B cell (primary cell): ENCODE measurements at regions not wholly inside any gene's neighbourhood (a gene's known extent, or its start where the extent isn't known, plus 50 kb on each side); places are given as distances from the start of the nearest gene placed in this dataset.

Experiments
- ATAC-seq: fragments of 200-7000 bp; cut with Tn5 transposase; one replicate; pipeline ENCODE4 v1.10.0; 2021; ENCODE audit warnings: low read depth, mild to moderate bottlenecking, moderate number of reproducible peaks, moderate library complexity
- CTCF ChIA-PET: fragments of 350-600 bp; sonication (Branson Sonifier 250); formaldehyde crosslinking; loops from one replicate; lab custom pipeline; 2021; ENCODE audit warnings: antibody characterized with exemption, inconsistent platforms; lab: Charles Lee
- POLR2A ChIA-PET: fragments of 350-600 bp; sonication (Branson Sonifier 250); formaldehyde crosslinking; loops from one replicate; lab custom pipeline; 2021; ENCODE audit warnings: antibody characterized with exemption; lab: Charles Lee
- DNase-seq: peaks from one replicate; pipeline ENCODE4 v3.0.0; 2013
- H2AFZ ChIP-seq: 2 replicates; pipeline ENCODE4 v1.6.1; 2012; ENCODE audit warnings: mild to moderate bottlenecking, low read depth, low read length; ENCODE audit not compliant: insufficient read depth, poor library complexity, severe bottlenecking
- H3K27ac ChIP-seq, 2 donors: 1 replicate in 1 of 2; 2 replicates in 1 of 2; pipeline ENCODE4 v1.5.1; 2012 to 2013; ENCODE audit warnings: low read length in 2 of 2, mild to moderate bottlenecking in 2 of 2, moderate library complexity in 1 of 2
- H3K27me3 ChIP-seq, 4 experiments: fragments of 200-600 bp in 1 of 4; sonication (generic) in 1 of 4; replicated peaks in 1 of 4; 1 replicate in 2 of 4; 2 replicates in 2 of 4; pipeline versions ENCODE4 v1.6.1 to v1.7.0; 2013 to 2016; ENCODE audit warnings: low read length in 3 of 4, mild to moderate bottlenecking in 2 of 4, mixed read lengths in 1 of 4, moderate library complexity in 1 of 4; ENCODE audit not compliant: insufficient read depth in 4 of 4, control insufficient read depth in 3 of 4; ENCODE audit errors: control extremely low read depth in 1 of 4
- H3K36me3 ChIP-seq, 2 experiments: replicated peaks in 1 of 2; 1 replicate in 1 of 2; 2 replicates in 1 of 2; pipeline versions ENCODE4 v1.6.1 to v1.7.1; 2013; ENCODE audit warnings: low read length in 1 of 2; ENCODE audit not compliant: insufficient read depth in 2 of 2, control insufficient read depth in 1 of 2; ENCODE audit errors: control extremely low read depth in 1 of 2, extremely low read depth in 1 of 2
- H3K4me1 ChIP-seq, 2 donors: fragments of 200-600 bp in 1 of 2; sonication (generic) in 1 of 2; 1 replicate in 1 of 2; 2 replicates in 1 of 2; pipeline versions ENCODE4 v1.5.1 to v1.6.1; 2013 to 2017; ENCODE audit warnings: low read length in 2 of 2; ENCODE audit not compliant: control insufficient read depth in 2 of 2, insufficient read depth in 2 of 2
- H3K4me2 ChIP-seq: replicated peaks from 2 replicates; pipeline ENCODE3; 2012; ENCODE audit warnings: mild to moderate bottlenecking, low read depth, low read length; ENCODE audit not compliant: poor library complexity, severe bottlenecking
- H3K4me3 ChIP-seq, 5 experiments: fragments of 200-600 bp in 1 of 5; sonication (generic) in 1 of 5; 1 replicate in 3 of 5; 2 replicates in 2 of 5; pipeline versions ENCODE4 v1.5.1 to v1.7.0; 2011 to 2016; ENCODE audit warnings: low read length in 4 of 5, mild to moderate bottlenecking in 4 of 5, low read depth in 2 of 5, control low read depth in 1 of 5, moderate library complexity in 1 of 5; ENCODE audit not compliant: insufficient read depth in 1 of 5; ENCODE audit errors: control extremely low read depth in 1 of 5, extremely low read depth in 1 of 5
- H3K79me2 ChIP-seq: fragments of 200-600 bp; sonication (generic); one replicate; pipeline ENCODE4 v1.6.0; 2016; ENCODE audit warnings: low read length; ENCODE audit not compliant: control insufficient read depth, insufficient read depth
- H3K9ac ChIP-seq: fragments of 200-600 bp; sonication (generic); 2 replicates; pipeline ENCODE4 v1.6.1; 2017; ENCODE audit warnings: mild to moderate bottlenecking, low read length, moderate library complexity
- H3K9me3 ChIP-seq, 3 donors: one replicate each; pipeline versions ENCODE4 v1.6.1 to v1.7.1; 2013; ENCODE audit warnings: low read length in 2 of 3; ENCODE audit not compliant: control insufficient read depth in 2 of 3, insufficient read depth in 1 of 3; ENCODE audit errors: control extremely low read depth in 1 of 3
- H4K20me1 ChIP-seq: 2 replicates; pipeline ENCODE4 v1.6.0; 2012; ENCODE audit warnings: mild to moderate bottlenecking, low read length; ENCODE audit not compliant: insufficient read depth, control insufficient read depth, poor library complexity, severe bottlenecking
- H3K27ac Mint-ChIP-seq: one replicate; pipeline ENCODE4 v1.8.0; 2021; ENCODE audit warnings: mixed read lengths
- H3K27me3 Mint-ChIP-seq: one replicate; pipeline ENCODE4 v1.8.0; 2021; ENCODE audit warnings: mixed read lengths
- H3K4me1 Mint-ChIP-seq: one replicate; pipeline ENCODE4 v1.8.0; 2021; ENCODE audit warnings: mixed read lengths
- H3K4me3 Mint-ChIP-seq: one replicate; pipeline ENCODE4 v1.8.0; 2021; ENCODE audit warnings: mixed read lengths
- H3K9me3 Mint-ChIP-seq: one replicate; pipeline ENCODE4 v1.8.0; 2022; ENCODE audit warnings: mixed read lengths; ENCODE audit not compliant: insufficient read depth
- CTCF ChIP-seq: fragments of 200-600 bp; IDR thresholded peaks from one replicate; pipeline ENCODE4 v1.8.0; 2022; ENCODE audit warnings: antibody characterized with exemption, mild to moderate bottlenecking
- EZH2 ChIP-seq: IDR thresholded peaks from 2 replicates; pipeline ENCODE4 v1.6.1; 2012; ENCODE audit warnings: borderline replicate concordance, low read depth, mild to moderate bottlenecking, moderate library complexity, low read length; ENCODE audit not compliant: insufficient read depth, poor library complexity, severe bottlenecking
- WGBS: methylation state at CpG from one replicate; pipeline ENCODE4 v1.1.5; 2013; ENCODE audit warnings: missing lambda C conversion rate; ENCODE audit not compliant: insufficient coverage; 5-methylcytosine and 5-hydroxymethylcytosine counted together
- intact Hi-C: fragments of 100-400 bp; cut with micrococcal nuclease; formaldehyde crosslinking; loops from one replicate; pipeline ENCODE4 v1.10.0; 2022

DNA sequence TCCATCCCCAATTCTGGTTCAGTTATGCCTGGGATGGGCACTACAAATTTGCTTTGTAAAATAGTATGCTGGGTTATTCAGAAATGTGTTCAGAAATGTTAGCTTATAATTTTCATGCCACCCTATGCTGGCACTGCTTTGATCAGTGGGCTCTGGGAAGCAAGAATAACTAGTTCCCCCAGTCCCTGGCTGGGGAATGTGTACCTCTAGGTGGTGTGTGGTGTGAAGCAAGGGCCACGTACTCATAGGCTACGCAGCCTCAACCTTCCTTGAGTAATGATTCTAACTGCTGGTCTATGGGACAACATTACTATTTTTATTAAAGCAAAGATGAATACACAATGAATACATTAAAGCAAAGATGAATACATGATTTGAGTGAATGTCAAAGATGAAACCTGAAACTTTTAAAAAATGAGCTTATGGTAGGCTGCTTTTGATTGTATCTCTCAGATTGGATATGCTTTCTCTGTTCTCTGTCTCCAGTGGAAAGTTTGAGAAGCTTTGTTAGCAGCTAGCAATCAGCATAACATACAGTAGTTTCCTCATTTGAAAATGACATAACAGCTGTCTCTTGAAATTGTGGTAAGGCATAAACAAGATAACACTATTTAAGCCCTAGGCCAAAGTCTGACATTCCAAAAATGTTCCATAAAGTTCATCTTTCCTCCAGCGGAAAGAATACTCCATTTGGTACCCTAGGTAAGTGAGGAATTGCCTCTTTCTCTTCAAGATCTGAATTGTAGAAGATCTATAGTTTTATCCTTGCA is 174.7 kb upstream of the NFIB start:
- Histone ChIP-seq H3K4me2 (no peak overlapping the region), H3K9ac (no peak overlapping the region), H2AFZ (no peak overlapping the region), H3K36me3 (no peaks in the 10 kb centered on the region), H3K27me3 (no peaks in the 10 kb centered on the region), H3K27ac (no peak overlapping the region), H3K9me3 (no peaks in the 10 kb centered on the region), H3K4me3 (no peak overlapping the region), H3K79me2 (no peaks in the 10 kb centered on the region), H3K4me1 (no peaks in the 10 kb centered on the region), H4K20me1 (no peaks in the 10 kb centered on the region)
- no peak overlapping the region for H3K4me3 Mint-ChIP-seq
- no peak overlapping the region for H3K27ac Mint-ChIP-seq
- no peaks in the 10 kb centered on the region for H3K9me3 Mint-ChIP-seq
- WGBS: no CpG with 5 or more reads among the region's 3 CpGs
- H3K4me1 Mint-ChIP-seq: no peaks in the 10 kb centered on the region
- no peak for TF ChIP-seq EZH2
- TF ChIP-seq CTCF: no peak
- CTCF ChIA-PET: no interaction called here
- intact Hi-C loops: no loop called here
- DNase-seq (no peak), ATAC-seq (no peak)
- POLR2A ChIA-PET: no interaction called here
- peaks cover 10% of the 10 kb centered on the region for H3K27me3 Mint-ChIP-seq

DNA sequence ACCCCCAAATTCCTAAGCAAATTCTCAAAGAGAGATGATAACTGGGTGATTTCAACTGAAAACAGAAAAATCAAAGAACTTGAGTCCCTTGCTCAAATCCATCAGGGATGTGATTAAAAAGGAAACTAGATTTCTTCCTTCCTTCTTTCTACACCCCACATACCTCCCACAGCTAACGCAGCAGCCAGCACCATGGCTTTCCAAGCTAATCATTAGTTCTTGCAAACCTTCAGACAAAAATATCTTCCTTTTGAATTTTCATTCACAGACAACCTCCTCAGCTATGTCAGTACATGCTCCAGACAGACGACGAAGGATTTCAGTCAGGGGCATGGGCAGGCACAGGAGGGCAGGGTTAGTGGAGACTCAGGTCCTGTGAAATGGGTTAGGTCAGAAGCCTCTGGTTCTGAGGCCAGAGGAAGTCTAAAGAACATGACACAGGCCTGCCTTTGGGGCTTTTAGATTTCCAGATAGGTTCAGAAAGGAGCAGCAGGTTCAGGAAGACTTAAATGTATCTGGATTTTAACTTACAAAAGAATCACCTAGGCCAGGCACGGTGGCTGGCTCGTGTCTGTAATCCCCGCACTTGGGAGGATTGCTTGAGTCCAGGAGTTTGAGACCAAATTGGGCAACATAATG is 173.7 kb upstream of the NFIB start:
- no peak overlapping the region for H3K27ac ChIP-seq
- Mint-ChIP-seq H3K4me1 (no peaks in the 10 kb centered on the region), H3K27me3 (peaks cover 10% of the 10 kb centered on the region), H3K27ac (no peak overlapping the region), H3K9me3 (no peaks in the 10 kb centered on the region), H3K4me3 (no peak overlapping the region)
- no peaks in the 10 kb centered on the region for H3K27me3 ChIP-seq
- WGBS: 30% methylated on average over 1 of the region's 6 CpGs
- TF ChIP-seq CTCF (no peak), EZH2 (no peak)
- H3K4me1 ChIP-seq: no peaks in the 10 kb centered on the region
- DNase-seq (no peak), ATAC-seq (no peak)
- H2AFZ ChIP-seq: no peak overlapping the region
- no peak overlapping the region for H3K4me3 ChIP-seq
- no peak overlapping the region for H3K4me2 ChIP-seq
- H4K20me1 ChIP-seq: no peaks in the 10 kb centered on the region
- CTCF ChIA-PET: no interaction called here
- H3K79me2 ChIP-seq: no peaks in the 10 kb centered on the region
- intact Hi-C loops: no loop called here
- H3K36me3 ChIP-seq: no peaks in the 10 kb centered on the region
- POLR2A ChIA-PET: no interaction called here
- no peaks in the 10 kb centered on the region for H3K9me3 ChIP-seq
- no peak overlapping the region for H3K9ac ChIP-seq
